Esophagus squamous epithelium (tissue), 5 donors: ENCODE measurements at regions not wholly inside any gene's neighbourhood (a gene's known extent, or its start where the extent isn't known, plus 50 kb on each side); places are given as distances from the start of the nearest gene placed in this dataset.

Experiments used
- DNase-seq: peaks from one replicate; lab custom pipeline; 2025; lab: John Stamatoyannopoulos, UW
- H3K27ac ChIP-seq, 4 donors: fragments of 200-600 bp; sonication (generic); one replicate each; pipeline ENCODE4 v1.5.1; 2016 to 2019; ENCODE audit warnings: mild to moderate bottlenecking in 1 of 4
- H3K27me3 ChIP-seq, 4 donors: fragments of 200-600 bp; sonication (generic); 1 replicate in 3 of 4; 2 replicates in 1 of 4; pipeline versions ENCODE4 v1.5.1 to v1.6.0; 2017 to 2021; ENCODE audit warnings: antibody characterized with exemption in 1 of 4
- H3K36me3 ChIP-seq, 3 donors: fragments of 200-600 bp; sonication (generic); one replicate each; pipeline ENCODE4 v1.5.1; 2016 to 2019
- H3K4me1 ChIP-seq, 3 donors: fragments of 200-600 bp; sonication (generic); one replicate each; pipeline ENCODE4 v1.5.1; 2017 to 2019
- H3K4me3 ChIP-seq, 4 donors: fragments of 200-600 bp; sonication (generic); 1 replicate in 3 of 4; 2 replicates in 1 of 4; pipeline ENCODE4 v1.5.1; 2016 to 2019; ENCODE audit warnings: mild to moderate bottlenecking in 2 of 4, moderate library complexity in 1 of 4
- H3K9me3 ChIP-seq, 3 donors: fragments of 200-600 bp; sonication (generic); one replicate each; pipeline ENCODE4 v1.5.1; 2016 to 2019
- CTCF ChIP-seq, 6 experiments: fragments of 450-650 bp in 4 of 6; fragments of 200-600 bp in 2 of 6; sonication (generic) in 2 of 6; IDR thresholded peaks; one replicate each; pipeline ENCODE4 v1.5.1; 2016 to 2019; ENCODE audit warnings: antibody characterized with exemption in 6 of 6, mild to moderate bottlenecking in 4 of 6, moderate library complexity in 4 of 6
- POLR2A ChIP-seq, 4 donors: fragments of 450-650 bp; IDR thresholded peaks; one replicate each; pipeline ENCODE4 v1.6.1; 2017; ENCODE audit warnings: antibody characterized with exemption in 4 of 4, mild to moderate bottlenecking in 4 of 4, moderate library complexity in 3 of 4
- WGBS, 2 donors: methylation state at CpG; one replicate each; pipeline ENCODE4 v1.1.5; 2018; 5-methylcytosine and 5-hydroxymethylcytosine counted together
- intact Hi-C: fragments of 100-400 bp; cut with DNase I; formaldehyde crosslinking; loops from one replicate; pipeline ENCODE4 v1.15.0; 2022
- donor health status: DM: yes; HTN: yes; CAD: no.

DNA sequence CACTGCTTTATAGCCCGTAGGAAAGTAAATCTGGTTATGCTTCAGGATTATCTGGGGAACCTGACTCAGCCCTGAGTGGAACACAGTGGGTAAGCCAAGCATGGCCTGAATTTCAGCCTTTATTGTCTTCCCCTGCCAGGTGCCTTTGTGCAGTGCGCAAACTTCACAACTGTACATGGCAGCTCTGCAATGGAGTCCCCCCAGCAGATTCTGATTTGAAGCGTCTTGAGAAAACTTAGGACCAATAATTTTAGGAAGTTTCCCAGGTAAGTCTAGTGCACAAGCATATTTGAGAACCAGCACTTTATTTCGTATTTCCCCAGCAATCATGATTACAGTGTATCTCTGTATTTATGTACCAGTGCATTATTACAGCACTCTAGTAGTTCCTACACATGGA is 112.1 kb upstream of the ARL4C start:
- 86 to 90% methylated on average over 4 of the region's 4 CpGs for WGBS, 2 donors
- H3K27me3 ChIP-seq, result peaks cover 0 to 16% (median 0%) of the 10 kb centered on the region in 4 donors
- intact Hi-C loops, result no loop called here
- H3K4me3 ChIP-seq, result no peak overlapping the region
- no peaks in the 10 kb centered on the region for H3K4me1 ChIP-seq
- H3K36me3 ChIP-seq, result no peaks in the 10 kb centered on the region
- TF ChIP-seq CTCF (IDR thresholded peaks at IDR 0.05) (no peak), POLR2A (IDR thresholded peaks at IDR 0.05) (no peak)
- DNase-seq, result no peak
- H3K27ac ChIP-seq, result no peak overlapping the region
- H3K9me3 ChIP-seq, result no peaks in the 10 kb centered on the region

DNA sequence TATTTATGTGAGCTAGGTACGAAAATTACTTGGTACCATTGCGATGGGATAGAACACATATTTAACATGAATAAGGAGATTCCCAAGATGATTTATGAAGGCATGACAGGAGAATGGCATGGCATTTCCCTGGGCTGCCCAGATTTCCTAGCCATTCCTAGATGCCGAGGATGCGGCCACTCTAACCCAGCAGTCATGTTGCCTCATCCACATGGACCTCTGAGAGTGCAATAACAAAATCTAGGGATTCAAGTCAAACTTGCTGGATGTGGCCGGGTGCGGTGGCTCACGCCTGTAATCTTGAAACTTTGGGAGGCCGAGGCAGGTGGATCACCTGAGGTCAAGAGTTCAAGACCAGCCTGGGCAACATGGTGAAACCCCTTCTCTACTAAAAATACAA is 110.8 kb upstream of the ARL4C start:
- no peak overlapping the region for H3K27ac ChIP-seq
- WGBS, 2 donors, result 70 to 78% methylated on average over 4 to 7 of the region's 8 CpGs
- H3K4me1 ChIP-seq, result no peaks in the 10 kb centered on the region

GRCh38 chr2:234606896-234607295 is 110.0 kb upstream of the ARL4C start:
- Histone ChIP-seq H3K4me3 (no peak overlapping the region), H3K36me3 (no peaks in the 10 kb centered on the region), H3K9me3 (no peaks in the 10 kb centered on the region), H3K4me1 (no peaks in the 10 kb centered on the region), H3K27me3 (peaks cover 0 to 16% (median 0%) of the 10 kb centered on the region in 4 donors), H3K27ac (no peak overlapping the region)
- TF ChIP-seq CTCF (IDR thresholded peaks at IDR 0.05), result no peak
- TF ChIP-seq POLR2A (IDR thresholded peaks at IDR 0.05), result no peak
- DNase-seq, result no peak
- WGBS, 2 donors, result 70 to 84% methylated on average over 7 of the region's 7 CpGs
- intact Hi-C loops, result no loop called here

More for the DNA sequence above, 110.8 kb upstream of the ARL4C start:
- Histone ChIP-seq H3K9me3 (no peaks in the 10 kb centered on the region), H3K4me3 (no peak overlapping the region), H3K27me3 (peaks cover 0 to 16% (median 0%) of the 10 kb centered on the region in 4 donors), H3K36me3 (no peaks in the 10 kb centered on the region)
- DNase-seq, result no peak
- no peak for TF ChIP-seq POLR2A (IDR thresholded peaks at IDR 0.05)
- TF ChIP-seq CTCF (IDR thresholded peaks at IDR 0.05), result no peak
- intact Hi-C loops, result no loop called here

DNA sequence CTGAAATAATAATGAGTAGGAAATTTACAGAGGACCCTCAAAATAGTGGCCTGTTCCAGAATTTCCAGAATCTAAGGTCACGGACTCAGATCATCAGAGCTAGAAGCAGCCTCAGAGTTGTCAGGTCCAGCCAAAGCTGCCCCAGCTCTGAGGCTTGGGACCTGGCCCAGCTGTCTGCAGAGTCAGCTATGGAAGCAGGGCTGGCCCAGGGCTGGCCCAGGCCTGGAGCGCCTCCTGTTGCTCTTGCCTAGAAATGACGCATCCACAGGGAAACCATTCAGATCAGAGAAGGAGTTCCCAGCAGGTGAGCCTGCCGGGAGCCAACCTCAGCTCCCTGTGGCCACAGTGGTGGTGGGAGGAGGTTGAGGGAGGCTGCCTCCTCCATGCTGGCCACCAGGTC is 106.7 kb upstream of the ARL4C start:
- no peak overlapping the region for H3K27ac ChIP-seq
- intact Hi-C loops, result no loop called here
- TF ChIP-seq POLR2A (IDR thresholded peaks at IDR 0.05), result no peak
- TF ChIP-seq CTCF (IDR thresholded peaks at IDR 0.05), result no peak
- no peak for DNase-seq
- 84 to 93% methylated on average over 3 of the region's 4 CpGs for WGBS, 2 donors
- no peak overlapping the region for H3K4me3 ChIP-seq
- H3K27me3 ChIP-seq, result no peaks in the 10 kb centered on the region
- H3K9me3 ChIP-seq, result no peaks in the 10 kb centered on the region
- no peaks in the 10 kb centered on the region for H3K4me1 ChIP-seq
- H3K36me3 ChIP-seq, result no peaks in the 10 kb centered on the region

GRCh38 chr2:234601213-234601612 is 104.3 kb upstream of the ARL4C start:
- no peak overlapping the region for H3K4me3 ChIP-seq
- no peak for TF ChIP-seq CTCF (IDR thresholded peaks at IDR 0.05)
- TF ChIP-seq POLR2A (IDR thresholded peaks at IDR 0.05), result no peak
- intact Hi-C loops, result no loop called here
- no peaks in the 10 kb centered on the region for H3K36me3 ChIP-seq
- WGBS, 2 donors, result 71 to 92% methylated on average over 5 of the region's 5 CpGs
- no peak overlapping the region for H3K27ac ChIP-seq
- H3K27me3 ChIP-seq, result no peaks in the 10 kb centered on the region
- no peaks in the 10 kb centered on the region for H3K9me3 ChIP-seq
- H3K4me1 ChIP-seq, result no peaks in the 10 kb centered on the region
- no peak for DNase-seq
